Upper lobe of left lung (tissue), 6 donors: ENCODE measurements at regions not wholly inside any gene's neighbourhood (a gene's known extent, or its start where the extent isn't known, plus 50 kb on each side); places are given as distances from the start of the nearest gene placed in this dataset.
"Not testable (repeated sequence)": the region's sequence is repeated elsewhere in the genome, so short reads cannot be mapped to it uniquely, and the experiment has no call there.

Source experiments
- ATAC-seq, 2 donors: fragments of 200-7000 bp; cut with Tn5 transposase; one replicate each; pipeline ENCODE4 v1.9.1; 2022; ENCODE audit warnings: mild to moderate bottlenecking in 2 of 2, moderate library complexity in 2 of 2; ENCODE audit not compliant: low FRiP score in 2 of 2
- DNase-seq, 2 donors: peaks; one replicate each; pipeline ENCODE4 v3.0.0-alpha.2; 2019 to 2020
- H3K27ac ChIP-seq, 4 donors: fragments of 200-600 bp; sonication (generic); one replicate each; pipeline ENCODE4 v1.5.1; 2016 to 2019
- H3K27me3 ChIP-seq, 4 donors: fragments of 200-600 bp; sonication (generic); one replicate each; pipeline ENCODE4 v1.5.1; 2017 to 2019
- H3K36me3 ChIP-seq, 4 donors: fragments of 200-600 bp; sonication (generic); one replicate each; pipeline ENCODE4 v1.5.1; 2016 to 2019
- H3K4me1 ChIP-seq, 4 donors: fragments of 200-600 bp; sonication (generic); one replicate each; pipeline ENCODE4 v1.5.1; 2018 to 2019
- H3K4me3 ChIP-seq, 4 donors: fragments of 200-600 bp; sonication (generic); one replicate each; pipeline ENCODE4 v1.5.1; 2017 to 2019; ENCODE audit warnings: mild to moderate bottlenecking in 2 of 4, moderate library complexity in 1 of 4
- H3K9me3 ChIP-seq, 4 donors: fragments of 200-600 bp; sonication (generic); one replicate each; pipeline ENCODE4 v1.5.1; 2018 to 2019
- CTCF ChIP-seq, 6 experiments: fragments of 450-650 bp in 4 of 6; fragments of 200-600 bp in 2 of 6; sonication (generic) in 2 of 6; IDR thresholded peaks; one replicate each; pipeline ENCODE4 v1.5.1; 2016 to 2019; ENCODE audit warnings: antibody characterized with exemption in 6 of 6
- EP300 ChIP-seq, 4 donors: sonication (generic); formaldehyde crosslinking; IDR thresholded peaks; one replicate each; pipeline ENCODE4 v1.5.1; 2017; ENCODE audit warnings: antibody characterized with exemption in 4 of 4, control low read depth in 2 of 4
- POLR2A ChIP-seq, 4 donors: fragments of 450-650 bp; IDR thresholded peaks; one replicate each; pipeline ENCODE4 v1.5.1; 2016 to 2017; ENCODE audit warnings: antibody characterized with exemption in 4 of 4, mild to moderate bottlenecking in 2 of 4
- POLR2AphosphoS5 ChIP-seq, 2 donors: sonication (generic); formaldehyde crosslinking; IDR thresholded peaks; one replicate each; pipeline ENCODE4 v1.5.1; 2017; ENCODE audit warnings: antibody characterized with exemption in 2 of 2
- WGBS, 2 donors: methylation state at CpG; one replicate each; pipeline ENCODE4 v1.1.5; 2017 to 2018; 5-methylcytosine and 5-hydroxymethylcytosine counted together
- donor health status: DM: no; HTN: no; CAD: no; lungs with moderate emphysema.
- donor health status: DM: no; HTN: yes; CAD: no; lungs with severe emphysema.

GRCh38 chr2:4782647-4783046, 909.5 kb upstream of the SOX11 start:
- Histone ChIP-seq H3K9me3 (peaks cover 0 to 15% (median 0%) of the 10 kb centered on the region in 4 donors), H3K27me3 (no peaks in the 10 kb centered on the region), H3K27ac (no peak overlapping the region), H3K4me3 (no peak overlapping the region), H3K36me3 (no peaks in the 10 kb centered on the region), H3K4me1 (no peaks in the 10 kb centered on the region)
- ATAC-seq: no peak
- 80 to 100% methylated on average over 1 of the region's 1 CpG for WGBS, 2 donors
- DNase-seq: no peak
- no peak for TF ChIP-seq EP300 (IDR thresholded peaks at IDR 0.05)
- no peak for TF ChIP-seq POLR2AphosphoS5 (IDR thresholded peaks at IDR 0.05)
- no peak for TF ChIP-seq POLR2A (IDR thresholded peaks at IDR 0.05)
- TF ChIP-seq CTCF (IDR thresholded peaks at IDR 0.05): no peak

GRCh38 chr2:4791488-4791887, 900.7 kb upstream of the SOX11 start:
- no peaks in the 10 kb centered on the region for H3K36me3 ChIP-seq
- H3K9me3 ChIP-seq: peaks cover 0 to 10% (median 0%) of the 10 kb centered on the region in 4 donors
- no peaks in the 10 kb centered on the region for H3K27me3 ChIP-seq
- no peak for ATAC-seq
- TF ChIP-seq POLR2AphosphoS5 (IDR thresholded peaks at IDR 0.05) (no peak), CTCF (IDR thresholded peaks at IDR 0.05) (no peak), EP300 (IDR thresholded peaks at IDR 0.05) (no peak), POLR2A (IDR thresholded peaks at IDR 0.05) (no peak)
- no peak for DNase-seq
- no peak overlapping the region for H3K27ac ChIP-seq
- H3K4me1 ChIP-seq: no peaks in the 10 kb centered on the region
- WGBS, 2 donors: 45 to 67% methylated on average over 3 of the region's 3 CpGs
- no peak overlapping the region for H3K4me3 ChIP-seq

- no peaks in the 10 kb centered on the region for H3K36me3 ChIP-seq
- H3K4me1 ChIP-seq: no peaks in the 10 kb centered on the region
- ATAC-seq: no peak
- peaks cover 0 to 9% (median 0%) of the 10 kb centered on the region in 4 donors for H3K9me3 ChIP-seq
- no peaks in the 10 kb centered on the region for H3K27me3 ChIP-seq
- no peak overlapping the region for H3K4me3 ChIP-seq
- no peak for DNase-seq
- TF ChIP-seq CTCF (IDR thresholded peaks at IDR 0.05): no peak
- TF ChIP-seq EP300 (IDR thresholded peaks at IDR 0.05): no peak
- no peak for TF ChIP-seq POLR2A (IDR thresholded peaks at IDR 0.05)
- TF ChIP-seq POLR2AphosphoS5 (IDR thresholded peaks at IDR 0.05): no peak
- H3K27ac ChIP-seq: no peak overlapping the region
Measured at GRCh38 chr2:4792126-4792525, 900.1 kb upstream of the SOX11 start.

- ATAC-seq (no peak), DNase-seq (no peak)
- 69 to 89% methylated on average over 2 of the region's 2 CpGs for WGBS, 2 donors
- TF ChIP-seq EP300 (IDR thresholded peaks at IDR 0.05) (no peak), POLR2A (IDR thresholded peaks at IDR 0.05) (no peak), CTCF (IDR thresholded peaks at IDR 0.05) (no peak), POLR2AphosphoS5 (IDR thresholded peaks at IDR 0.05) (no peak)
- Histone ChIP-seq H3K9me3 (no peaks in the 10 kb centered on the region), H3K4me1 (no peaks in the 10 kb centered on the region), H3K27me3 (no peaks in the 10 kb centered on the region), H3K36me3 (no peaks in the 10 kb centered on the region), H3K27ac (no peak overlapping the region), H3K4me3 (no peak overlapping the region)
Measured at GRCh38 chr2:4803396-4803795, 888.8 kb upstream of the SOX11 start.

- not testable (repeated sequence) for H3K27me3 ChIP-seq
Measured at GRCh38 chr2:4814137-4814536, 878.0 kb upstream of the SOX11 start.

More at GRCh38 chr2:4814137-4814536, 878.0 kb upstream of the SOX11 start:
- H3K36me3 ChIP-seq, DNase-seq, H3K4me1 ChIP-seq, H3K4me3 ChIP-seq, H3K27ac ChIP-seq, ATAC-seq: not testable (repeated sequence)
- H3K9me3 ChIP-seq: peaks cover 0 to 12% (median 0%) of the 10 kb centered on the region in 4 donors
